Effector memory CD8-positive, alpha-beta T cell (primary cell): ENCODE measurements at regions not wholly inside any gene's neighbourhood (a gene's known extent, or its start where the extent isn't known, plus 50 kb on each side); places are given as distances from the start of the nearest gene placed in this dataset.
"Not testable (repeated sequence)": the region's sequence is repeated elsewhere in the genome, so short reads cannot be mapped to it uniquely, and the experiment has no call there.

Source experiments
- ATAC-seq: fragments of 150-1000 bp; cut with Tn5 transposase; replicated peaks from 2 replicates; pipeline ENCODE4 v1.10.0; 2021; ENCODE audit warnings: mild to moderate bottlenecking, moderate library complexity
- DNase-seq, 3 experiments: peaks; one replicate each; pipeline ENCODE4 v3.0.0; 2021
- H3K27ac Mint-ChIP-seq, 2 donors: one replicate each; pipeline ENCODE4 v1.8.0; 2022; ENCODE audit warnings: mild to moderate bottlenecking in 2 of 2, mixed read lengths in 2 of 2, moderate library complexity in 2 of 2
- H3K27me3 Mint-ChIP-seq, 2 donors: one replicate each; pipeline ENCODE4 v1.8.0; 2022; ENCODE audit warnings: mixed read lengths in 2 of 2
- H3K36me3 Mint-ChIP-seq: one replicate; pipeline ENCODE4 v1.8.0; 2022; ENCODE audit warnings: mild to moderate bottlenecking, moderate library complexity, mixed read lengths; ENCODE audit not compliant: insufficient read depth
- H3K4me1 Mint-ChIP-seq, 2 donors: one replicate each; pipeline ENCODE4 v1.8.0; 2022; ENCODE audit warnings: low read depth in 2 of 2, mixed read lengths in 2 of 2
- H3K4me3 Mint-ChIP-seq, 2 donors: one replicate each; pipeline ENCODE4 v1.8.0; 2022; ENCODE audit warnings: mild to moderate bottlenecking in 2 of 2, mixed read lengths in 2 of 2, moderate library complexity in 2 of 2
- H3K9me3 Mint-ChIP-seq, 2 donors: one replicate each; pipeline ENCODE4 v1.8.0; 2022; ENCODE audit warnings: mixed read lengths in 2 of 2

GRCh38 chr7:65193334-65194058 is 180.2 kb upstream of the ZNF92 start:
- H3K4me1 Mint-ChIP-seq, H3K9me3 Mint-ChIP-seq, ATAC-seq, H3K27me3 Mint-ChIP-seq, H3K36me3 Mint-ChIP-seq, H3K4me3 Mint-ChIP-seq, H3K27ac Mint-ChIP-seq, DNase-seq: not testable (repeated sequence)

GRCh38 chr7:65177041-65177440 is 170.6 kb upstream of the ERV3-1 start:
- H3K27ac Mint-ChIP-seq, H3K4me3 Mint-ChIP-seq, DNase-seq, ATAC-seq, H3K36me3 Mint-ChIP-seq, H3K27me3 Mint-ChIP-seq, H3K9me3 Mint-ChIP-seq, H3K4me1 Mint-ChIP-seq: not testable (repeated sequence)

- H3K36me3 Mint-ChIP-seq, H3K9me3 Mint-ChIP-seq, H3K27ac Mint-ChIP-seq, ATAC-seq, DNase-seq, H3K4me1 Mint-ChIP-seq, H3K4me3 Mint-ChIP-seq, H3K27me3 Mint-ChIP-seq: not testable (repeated sequence)
Observed at GRCh38 chr7:65150105-65150504, 143.6 kb upstream of the ERV3-1 start.

- H3K4me3 Mint-ChIP-seq, H3K27ac Mint-ChIP-seq, H3K27me3 Mint-ChIP-seq, H3K36me3 Mint-ChIP-seq, H3K9me3 Mint-ChIP-seq, DNase-seq, H3K4me1 Mint-ChIP-seq, ATAC-seq: not testable (repeated sequence)
Observed at GRCh38 chr7:65146118-65146914, 139.8 kb upstream of the ERV3-1 start.

GRCh38 chr7:65145710-65146109 is 139.2 kb upstream of the ERV3-1 start:
- not testable (repeated sequence) for H3K4me3 Mint-ChIP-seq, H3K27me3 Mint-ChIP-seq, DNase-seq, H3K36me3 Mint-ChIP-seq, H3K27ac Mint-ChIP-seq, ATAC-seq, H3K9me3 Mint-ChIP-seq, H3K4me1 Mint-ChIP-seq

- H3K4me1 Mint-ChIP-seq, H3K27me3 Mint-ChIP-seq, H3K27ac Mint-ChIP-seq, ATAC-seq, H3K9me3 Mint-ChIP-seq, DNase-seq, H3K4me3 Mint-ChIP-seq, H3K36me3 Mint-ChIP-seq: not testable (repeated sequence)
Observed at GRCh38 chr7:65145008-65145407, 138.5 kb upstream of the ERV3-1 start.

- H3K27ac Mint-ChIP-seq, H3K9me3 Mint-ChIP-seq, H3K4me1 Mint-ChIP-seq, ATAC-seq, H3K36me3 Mint-ChIP-seq, DNase-seq, H3K4me3 Mint-ChIP-seq, H3K27me3 Mint-ChIP-seq: not testable (repeated sequence)
Observed at GRCh38 chr7:65144557-65144956, 138.1 kb upstream of the ERV3-1 start.

- H3K36me3 Mint-ChIP-seq, H3K9me3 Mint-ChIP-seq, DNase-seq, H3K4me1 Mint-ChIP-seq, ATAC-seq, H3K4me3 Mint-ChIP-seq, H3K27me3 Mint-ChIP-seq, H3K27ac Mint-ChIP-seq: not testable (repeated sequence)
Observed at GRCh38 chr7:65144119-65144518, 137.6 kb upstream of the ERV3-1 start.

- H3K9me3 Mint-ChIP-seq, H3K27ac Mint-ChIP-seq, ATAC-seq, H3K4me1 Mint-ChIP-seq, H3K27me3 Mint-ChIP-seq, DNase-seq, H3K36me3 Mint-ChIP-seq, H3K4me3 Mint-ChIP-seq: not testable (repeated sequence)
Observed at GRCh38 chr7:65141894-65142293, 135.4 kb upstream of the ERV3-1 start.

- not testable (repeated sequence) for H3K27ac Mint-ChIP-seq, H3K9me3 Mint-ChIP-seq, H3K4me3 Mint-ChIP-seq, ATAC-seq, DNase-seq, H3K4me1 Mint-ChIP-seq, H3K27me3 Mint-ChIP-seq, H3K36me3 Mint-ChIP-seq
Observed at GRCh38 chr7:65141405-65141778, 134.9 kb upstream of the ERV3-1 start.

GRCh38 chr7:65140543-65141404 is 134.3 kb upstream of the ERV3-1 start:
- not testable (repeated sequence) for H3K4me1 Mint-ChIP-seq, DNase-seq, ATAC-seq, H3K36me3 Mint-ChIP-seq, H3K27ac Mint-ChIP-seq, H3K9me3 Mint-ChIP-seq, H3K27me3 Mint-ChIP-seq, H3K4me3 Mint-ChIP-seq

- not testable (repeated sequence) for ATAC-seq, H3K4me3 Mint-ChIP-seq, DNase-seq, H3K36me3 Mint-ChIP-seq, H3K9me3 Mint-ChIP-seq, H3K27ac Mint-ChIP-seq, H3K4me1 Mint-ChIP-seq, H3K27me3 Mint-ChIP-seq
Observed at GRCh38 chr7:65136850-65137249, 130.4 kb upstream of the ERV3-1 start.

- DNase-seq, H3K4me3 Mint-ChIP-seq, H3K27ac Mint-ChIP-seq, H3K27me3 Mint-ChIP-seq, H3K9me3 Mint-ChIP-seq, H3K4me1 Mint-ChIP-seq, H3K36me3 Mint-ChIP-seq, ATAC-seq: not testable (repeated sequence)
Observed at GRCh38 chr7:65133087-65133486, 126.6 kb upstream of the ERV3-1 start.
